HCT116 (cell line): ENCODE measurements at regions not wholly inside any gene's neighbourhood (a gene's known extent, or its start where the extent isn't known, plus 50 kb on each side); places are given as distances from the start of the nearest gene placed in this dataset.

Experiments
- EGR1 ChIP-seq: IDR thresholded peaks from 2 replicates; pipeline ENCODE4 v1.6.1; 2012; ENCODE audit warnings: low read depth
- EZH2 ChIP-seq: fragments of 200-600 bp; sonication (generic); IDR thresholded peaks from 2 replicates; pipeline ENCODE4 v1.6.1; 2017; ENCODE audit warnings: antibody characterized with exemption, mixed run types
- FOSL1 ChIP-seq: IDR thresholded peaks from 2 replicates; pipeline ENCODE4 v1.6.1; 2012; ENCODE audit warnings: low read depth
- POLR2A ChIP-seq: IDR thresholded peaks from 2 replicates; pipeline ENCODE4 v1.7.0; 2011; ENCODE audit warnings: borderline replicate concordance; ENCODE audit not compliant: insufficient read depth, insufficient read length; ENCODE audit errors: extremely low read depth
- POLR2AphosphoS5 ChIP-seq: IDR thresholded peaks from 2 replicates; pipeline ENCODE4 v1.6.1; 2011; ENCODE audit warnings: mild to moderate bottlenecking, low read depth, low read length, moderate library complexity
- RAD21 ChIP-seq: IDR thresholded peaks from 2 replicates; pipeline ENCODE4 v1.6.1; 2012; ENCODE audit warnings: low read depth, mild to moderate bottlenecking
- SP1 ChIP-seq: IDR thresholded peaks from 2 replicates; pipeline ENCODE4 v1.6.1; 2012; ENCODE audit warnings: low read depth
- SRF ChIP-seq: IDR thresholded peaks from 2 replicates; pipeline ENCODE4 v1.6.1; 2012; ENCODE audit warnings: low read depth
- YY1 ChIP-seq: IDR thresholded peaks from 2 replicates; pipeline ENCODE4 v1.6.1; 2011; ENCODE audit warnings: low read length, low read depth, moderate library complexity, mild to moderate bottlenecking; ENCODE audit not compliant: insufficient replicate concordance; ENCODE audit errors: extremely low read depth
- TF ChIP-seq, protein P1 (sequence below): IDR thresholded peaks from 2 replicates; pipeline ENCODE4 v1.6.1; 2012
- TF ChIP-seq, protein P2 (sequence below), 3 experiments: fragments of 200-600 bp in 1 of 3; sonication (generic) in 1 of 3; IDR thresholded peaks in 2 of 3; conservative IDR thresholded peaks in 1 of 3; 2 replicates each; pipeline ENCODE4 v1.5.1; 2012 to 2017; ENCODE audit warnings: low read depth in 2 of 3, low read length in 2 of 3, antibody characterized with exemption in 1 of 3, borderline replicate concordance in 1 of 3, control low read depth in 1 of 3, mild to moderate bottlenecking in 1 of 3, mixed read lengths in 1 of 3, mixed run types in 1 of 3, moderate library complexity in 1 of 3; ENCODE audit not compliant: insufficient read depth in 1 of 3
- TF ChIP-seq, protein P3 (sequence below): IDR thresholded peaks from 2 replicates; pipeline ENCODE4 v1.6.1; 2012; ENCODE audit warnings: low read depth
- TF ChIP-seq, protein P4 (sequence below): IDR thresholded peaks from 2 replicates; pipeline ENCODE4 v1.6.1; 2012

DNA sequence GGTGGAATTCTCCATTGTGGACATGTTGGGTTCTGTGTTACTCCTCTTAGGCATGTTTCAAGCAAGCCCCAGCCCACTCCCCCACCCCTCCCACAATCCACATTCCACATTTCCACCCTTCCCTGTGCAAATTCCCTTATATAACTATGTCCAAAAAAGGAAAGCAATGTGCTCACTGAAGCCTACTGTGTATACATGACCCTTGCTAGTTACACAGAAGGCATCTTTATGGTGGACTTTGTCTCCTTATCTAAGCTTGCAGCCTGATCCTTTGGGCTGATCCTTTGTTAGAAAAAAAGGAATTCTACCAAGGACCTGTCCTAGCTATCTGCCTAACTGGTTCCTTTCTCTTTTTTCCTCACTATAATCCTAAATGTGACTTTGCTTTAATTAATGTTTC is 796.8 kb downstream of the NLGN4X start:
- TF ChIP-seq POLR2A, result no peak
- no peak for TF ChIP-seq EGR1
- TF ChIP-seq, protein P1, sequence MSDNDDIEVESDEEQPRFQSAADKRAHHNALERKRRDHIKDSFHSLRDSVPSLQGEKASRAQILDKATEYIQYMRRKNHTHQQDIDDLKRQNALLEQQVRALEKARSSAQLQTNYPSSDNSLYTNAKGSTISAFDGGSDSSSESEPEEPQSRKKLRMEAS, result no peak
- TF ChIP-seq SRF, result no peak
- no peak for TF ChIP-seq YY1
- no peak for TF ChIP-seq RAD21
- TF ChIP-seq POLR2AphosphoS5, result no peak
- TF ChIP-seq, protein P2, sequence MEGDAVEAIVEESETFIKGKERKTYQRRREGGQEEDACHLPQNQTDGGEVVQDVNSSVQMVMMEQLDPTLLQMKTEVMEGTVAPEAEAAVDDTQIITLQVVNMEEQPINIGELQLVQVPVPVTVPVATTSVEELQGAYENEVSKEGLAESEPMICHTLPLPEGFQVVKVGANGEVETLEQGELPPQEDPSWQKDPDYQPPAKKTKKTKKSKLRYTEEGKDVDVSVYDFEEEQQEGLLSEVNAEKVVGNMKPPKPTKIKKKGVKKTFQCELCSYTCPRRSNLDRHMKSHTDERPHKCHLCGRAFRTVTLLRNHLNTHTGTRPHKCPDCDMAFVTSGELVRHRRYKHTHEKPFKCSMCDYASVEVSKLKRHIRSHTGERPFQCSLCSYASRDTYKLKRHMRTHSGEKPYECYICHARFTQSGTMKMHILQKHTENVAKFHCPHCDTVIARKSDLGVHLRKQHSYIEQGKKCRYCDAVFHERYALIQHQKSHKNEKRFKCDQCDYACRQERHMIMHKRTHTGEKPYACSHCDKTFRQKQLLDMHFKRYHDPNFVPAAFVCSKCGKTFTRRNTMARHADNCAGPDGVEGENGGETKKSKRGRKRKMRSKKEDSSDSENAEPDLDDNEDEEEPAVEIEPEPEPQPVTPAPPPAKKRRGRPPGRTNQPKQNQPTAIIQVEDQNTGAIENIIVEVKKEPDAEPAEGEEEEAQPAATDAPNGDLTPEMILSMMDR (IDR thresholded peaks at IDR 0.05 in 2 of 3, conservative IDR thresholded peaks at IDR 0.05 in 1 of 3; ENCODE audit: borderline replicate concordance in 1 of 3, insufficient read depth in 1 of 3, low read depth in 2 of 3, low read length in 2 of 3), result no peak
- TF ChIP-seq, protein P3, sequence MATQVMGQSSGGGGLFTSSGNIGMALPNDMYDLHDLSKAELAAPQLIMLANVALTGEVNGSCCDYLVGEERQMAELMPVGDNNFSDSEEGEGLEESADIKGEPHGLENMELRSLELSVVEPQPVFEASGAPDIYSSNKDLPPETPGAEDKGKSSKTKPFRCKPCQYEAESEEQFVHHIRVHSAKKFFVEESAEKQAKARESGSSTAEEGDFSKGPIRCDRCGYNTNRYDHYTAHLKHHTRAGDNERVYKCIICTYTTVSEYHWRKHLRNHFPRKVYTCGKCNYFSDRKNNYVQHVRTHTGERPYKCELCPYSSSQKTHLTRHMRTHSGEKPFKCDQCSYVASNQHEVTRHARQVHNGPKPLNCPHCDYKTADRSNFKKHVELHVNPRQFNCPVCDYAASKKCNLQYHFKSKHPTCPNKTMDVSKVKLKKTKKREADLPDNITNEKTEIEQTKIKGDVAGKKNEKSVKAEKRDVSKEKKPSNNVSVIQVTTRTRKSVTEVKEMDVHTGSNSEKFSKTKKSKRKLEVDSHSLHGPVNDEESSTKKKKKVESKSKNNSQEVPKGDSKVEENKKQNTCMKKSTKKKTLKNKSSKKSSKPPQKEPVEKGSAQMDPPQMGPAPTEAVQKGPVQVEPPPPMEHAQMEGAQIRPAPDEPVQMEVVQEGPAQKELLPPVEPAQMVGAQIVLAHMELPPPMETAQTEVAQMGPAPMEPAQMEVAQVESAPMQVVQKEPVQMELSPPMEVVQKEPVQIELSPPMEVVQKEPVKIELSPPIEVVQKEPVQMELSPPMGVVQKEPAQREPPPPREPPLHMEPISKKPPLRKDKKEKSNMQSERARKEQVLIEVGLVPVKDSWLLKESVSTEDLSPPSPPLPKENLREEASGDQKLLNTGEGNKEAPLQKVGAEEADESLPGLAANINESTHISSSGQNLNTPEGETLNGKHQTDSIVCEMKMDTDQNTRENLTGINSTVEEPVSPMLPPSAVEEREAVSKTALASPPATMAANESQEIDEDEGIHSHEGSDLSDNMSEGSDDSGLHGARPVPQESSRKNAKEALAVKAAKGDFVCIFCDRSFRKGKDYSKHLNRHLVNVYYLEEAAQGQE, result no peak
- no peak for TF ChIP-seq EZH2
- TF ChIP-seq SP1, result no peak
- TF ChIP-seq, protein P4, sequence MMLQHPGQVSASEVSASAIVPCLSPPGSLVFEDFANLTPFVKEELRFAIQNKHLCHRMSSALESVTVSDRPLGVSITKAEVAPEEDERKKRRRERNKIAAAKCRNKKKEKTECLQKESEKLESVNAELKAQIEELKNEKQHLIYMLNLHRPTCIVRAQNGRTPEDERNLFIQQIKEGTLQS, result no peak
- TF ChIP-seq FOSL1, result no peak
